B cell (primary cell): ENCODE measurements at regions not wholly inside any gene's neighbourhood (a gene's known extent, or its start where the extent isn't known, plus 50 kb on each side); places are given as distances from the start of the nearest gene placed in this dataset.

Source experiments
- ATAC-seq: fragments of 200-7000 bp; cut with Tn5 transposase; one replicate; pipeline ENCODE4 v1.10.0; 2021; ENCODE audit warnings: low read depth, mild to moderate bottlenecking, moderate number of reproducible peaks, moderate library complexity
- CTCF ChIA-PET: fragments of 350-600 bp; sonication (Branson Sonifier 250); formaldehyde crosslinking; loops from one replicate; lab custom pipeline; 2021; ENCODE audit warnings: antibody characterized with exemption, inconsistent platforms; lab: Charles Lee
- POLR2A ChIA-PET: fragments of 350-600 bp; sonication (Branson Sonifier 250); formaldehyde crosslinking; loops from one replicate; lab custom pipeline; 2021; ENCODE audit warnings: antibody characterized with exemption; lab: Charles Lee
- DNase-seq: peaks from one replicate; pipeline ENCODE4 v3.0.0; 2013
- H2AFZ ChIP-seq: 2 replicates; pipeline ENCODE4 v1.6.1; 2012; ENCODE audit warnings: mild to moderate bottlenecking, low read depth, low read length; ENCODE audit not compliant: insufficient read depth, poor library complexity, severe bottlenecking
- H3K27ac ChIP-seq, 2 donors: 1 replicate in 1 of 2; 2 replicates in 1 of 2; pipeline ENCODE4 v1.5.1; 2012 to 2013; ENCODE audit warnings: low read length in 2 of 2, mild to moderate bottlenecking in 2 of 2, moderate library complexity in 1 of 2
- H3K27me3 ChIP-seq, 4 experiments: fragments of 200-600 bp in 1 of 4; sonication (generic) in 1 of 4; replicated peaks in 1 of 4; 1 replicate in 2 of 4; 2 replicates in 2 of 4; pipeline versions ENCODE4 v1.6.1 to v1.7.0; 2013 to 2016; ENCODE audit warnings: low read length in 3 of 4, mild to moderate bottlenecking in 2 of 4, mixed read lengths in 1 of 4, moderate library complexity in 1 of 4; ENCODE audit not compliant: insufficient read depth in 4 of 4, control insufficient read depth in 3 of 4; ENCODE audit errors: control extremely low read depth in 1 of 4
- H3K36me3 ChIP-seq, 2 experiments: replicated peaks in 1 of 2; 1 replicate in 1 of 2; 2 replicates in 1 of 2; pipeline versions ENCODE4 v1.6.1 to v1.7.1; 2013; ENCODE audit warnings: low read length in 1 of 2; ENCODE audit not compliant: insufficient read depth in 2 of 2, control insufficient read depth in 1 of 2; ENCODE audit errors: control extremely low read depth in 1 of 2, extremely low read depth in 1 of 2
- H3K4me1 ChIP-seq, 2 donors: fragments of 200-600 bp in 1 of 2; sonication (generic) in 1 of 2; 1 replicate in 1 of 2; 2 replicates in 1 of 2; pipeline versions ENCODE4 v1.5.1 to v1.6.1; 2013 to 2017; ENCODE audit warnings: low read length in 2 of 2; ENCODE audit not compliant: control insufficient read depth in 2 of 2, insufficient read depth in 2 of 2
- H3K4me2 ChIP-seq: replicated peaks from 2 replicates; pipeline ENCODE3; 2012; ENCODE audit warnings: mild to moderate bottlenecking, low read depth, low read length; ENCODE audit not compliant: poor library complexity, severe bottlenecking
- H3K4me3 ChIP-seq, 5 experiments: fragments of 200-600 bp in 1 of 5; sonication (generic) in 1 of 5; 1 replicate in 3 of 5; 2 replicates in 2 of 5; pipeline versions ENCODE4 v1.5.1 to v1.7.0; 2011 to 2016; ENCODE audit warnings: low read length in 4 of 5, mild to moderate bottlenecking in 4 of 5, low read depth in 2 of 5, control low read depth in 1 of 5, moderate library complexity in 1 of 5; ENCODE audit not compliant: insufficient read depth in 1 of 5; ENCODE audit errors: control extremely low read depth in 1 of 5, extremely low read depth in 1 of 5
- H3K79me2 ChIP-seq: fragments of 200-600 bp; sonication (generic); one replicate; pipeline ENCODE4 v1.6.0; 2016; ENCODE audit warnings: low read length; ENCODE audit not compliant: control insufficient read depth, insufficient read depth
- H3K9ac ChIP-seq: fragments of 200-600 bp; sonication (generic); 2 replicates; pipeline ENCODE4 v1.6.1; 2017; ENCODE audit warnings: mild to moderate bottlenecking, low read length, moderate library complexity
- H3K9me3 ChIP-seq, 3 donors: one replicate each; pipeline versions ENCODE4 v1.6.1 to v1.7.1; 2013; ENCODE audit warnings: low read length in 2 of 3; ENCODE audit not compliant: control insufficient read depth in 2 of 3, insufficient read depth in 1 of 3; ENCODE audit errors: control extremely low read depth in 1 of 3
- H4K20me1 ChIP-seq: 2 replicates; pipeline ENCODE4 v1.6.0; 2012; ENCODE audit warnings: mild to moderate bottlenecking, low read length; ENCODE audit not compliant: insufficient read depth, control insufficient read depth, poor library complexity, severe bottlenecking
- H3K27ac Mint-ChIP-seq: one replicate; pipeline ENCODE4 v1.8.0; 2021; ENCODE audit warnings: mixed read lengths
- H3K27me3 Mint-ChIP-seq: one replicate; pipeline ENCODE4 v1.8.0; 2021; ENCODE audit warnings: mixed read lengths
- H3K4me1 Mint-ChIP-seq: one replicate; pipeline ENCODE4 v1.8.0; 2021; ENCODE audit warnings: mixed read lengths
- H3K4me3 Mint-ChIP-seq: one replicate; pipeline ENCODE4 v1.8.0; 2021; ENCODE audit warnings: mixed read lengths
- H3K9me3 Mint-ChIP-seq: one replicate; pipeline ENCODE4 v1.8.0; 2022; ENCODE audit warnings: mixed read lengths; ENCODE audit not compliant: insufficient read depth
- EZH2 ChIP-seq: IDR thresholded peaks from 2 replicates; pipeline ENCODE4 v1.6.1; 2012; ENCODE audit warnings: borderline replicate concordance, low read depth, mild to moderate bottlenecking, moderate library complexity, low read length; ENCODE audit not compliant: insufficient read depth, poor library complexity, severe bottlenecking
- WGBS: methylation state at CpG from one replicate; pipeline ENCODE4 v1.1.5; 2013; ENCODE audit warnings: missing lambda C conversion rate; ENCODE audit not compliant: insufficient coverage; 5-methylcytosine and 5-hydroxymethylcytosine counted together
- intact Hi-C: fragments of 100-400 bp; cut with micrococcal nuclease; formaldehyde crosslinking; loops from one replicate; pipeline ENCODE4 v1.10.0; 2022
- TF ChIP-seq, protein P1 (sequence below): fragments of 200-600 bp; IDR thresholded peaks from one replicate; pipeline ENCODE4 v1.8.0; 2022; ENCODE audit warnings: antibody characterized with exemption, mild to moderate bottlenecking

DNA sequence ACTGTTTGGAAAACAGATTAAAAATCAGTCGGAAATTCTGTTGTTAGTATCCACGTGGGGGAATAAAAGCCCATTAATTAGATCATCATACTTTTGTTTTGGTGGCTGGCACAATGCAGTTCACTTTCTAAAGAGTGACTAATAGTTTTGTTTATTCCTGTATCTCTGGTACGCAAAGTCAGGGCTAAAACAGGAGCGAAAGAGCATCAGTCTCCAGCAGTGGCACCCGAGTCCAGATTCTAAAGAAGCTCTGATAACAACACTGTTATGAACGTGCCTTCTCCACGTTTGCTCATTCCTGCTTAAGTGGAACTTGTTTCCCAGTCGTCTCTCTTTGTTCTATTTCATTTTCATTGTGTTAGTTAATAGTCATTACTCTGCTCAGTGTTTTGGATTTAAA is 69.6 kb downstream of the HSPA13 start:
- Mint-ChIP-seq H3K4me1 (no peaks in the 10 kb centered on the region), H3K27me3 (no peaks in the 10 kb centered on the region), H3K9me3 (no peaks in the 10 kb centered on the region), H3K4me3 (no peak overlapping the region), H3K27ac (no peak overlapping the region)
- no peak overlapping the region for H3K27ac ChIP-seq
- TF ChIP-seq, protein P1, sequence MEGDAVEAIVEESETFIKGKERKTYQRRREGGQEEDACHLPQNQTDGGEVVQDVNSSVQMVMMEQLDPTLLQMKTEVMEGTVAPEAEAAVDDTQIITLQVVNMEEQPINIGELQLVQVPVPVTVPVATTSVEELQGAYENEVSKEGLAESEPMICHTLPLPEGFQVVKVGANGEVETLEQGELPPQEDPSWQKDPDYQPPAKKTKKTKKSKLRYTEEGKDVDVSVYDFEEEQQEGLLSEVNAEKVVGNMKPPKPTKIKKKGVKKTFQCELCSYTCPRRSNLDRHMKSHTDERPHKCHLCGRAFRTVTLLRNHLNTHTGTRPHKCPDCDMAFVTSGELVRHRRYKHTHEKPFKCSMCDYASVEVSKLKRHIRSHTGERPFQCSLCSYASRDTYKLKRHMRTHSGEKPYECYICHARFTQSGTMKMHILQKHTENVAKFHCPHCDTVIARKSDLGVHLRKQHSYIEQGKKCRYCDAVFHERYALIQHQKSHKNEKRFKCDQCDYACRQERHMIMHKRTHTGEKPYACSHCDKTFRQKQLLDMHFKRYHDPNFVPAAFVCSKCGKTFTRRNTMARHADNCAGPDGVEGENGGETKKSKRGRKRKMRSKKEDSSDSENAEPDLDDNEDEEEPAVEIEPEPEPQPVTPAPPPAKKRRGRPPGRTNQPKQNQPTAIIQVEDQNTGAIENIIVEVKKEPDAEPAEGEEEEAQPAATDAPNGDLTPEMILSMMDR = no peak
- TF ChIP-seq EZH2 = no peak
- WGBS = 94% methylated on average over 5 of the region's 8 CpGs
- no peak overlapping the region for H3K9ac ChIP-seq
- no peaks in the 10 kb centered on the region for H3K27me3 ChIP-seq
- no peak overlapping the region for H3K4me2 ChIP-seq
- no peak overlapping the region for H3K4me3 ChIP-seq
- no peaks in the 10 kb centered on the region for H3K9me3 ChIP-seq
- H3K4me1 ChIP-seq = no peaks in the 10 kb centered on the region
- no peaks in the 10 kb centered on the region for H4K20me1 ChIP-seq
- ATAC-seq = no peak
- no peaks in the 10 kb centered on the region for H3K79me2 ChIP-seq
- H2AFZ ChIP-seq = no peak overlapping the region
- no peak for DNase-seq
- H3K36me3 ChIP-seq = no peaks in the 10 kb centered on the region
- POLR2A ChIA-PET = no interaction called here
- intact Hi-C loops = no loop called here
- CTCF ChIA-PET = no interaction called here

DNA sequence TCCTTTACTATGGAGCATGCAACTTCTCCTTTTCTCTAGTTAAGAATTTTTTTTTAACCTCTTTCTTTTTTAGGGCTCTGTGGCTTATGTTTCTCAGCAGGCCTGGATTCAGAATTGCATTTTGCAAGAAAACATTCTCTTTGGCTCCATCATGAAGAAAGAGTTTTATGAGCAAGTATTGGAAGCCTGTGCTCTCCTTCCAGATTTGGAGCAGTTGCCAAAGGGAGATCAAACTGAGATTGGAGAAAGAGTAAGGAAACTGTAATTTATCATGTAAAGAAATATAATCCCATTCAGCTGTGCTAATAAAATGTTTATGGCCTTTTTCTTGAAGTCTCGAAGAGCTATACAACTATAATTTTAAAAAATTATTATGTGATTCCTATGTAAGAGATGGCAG is 70.1 kb downstream of the HSPA13 start:
- H3K9me3 Mint-ChIP-seq = no peaks in the 10 kb centered on the region
- CTCF ChIA-PET = no interaction called here

More for the DNA sequence above, 70.1 kb downstream of the HSPA13 start:
- no peaks in the 10 kb centered on the region for H3K27me3 ChIP-seq
- no peak overlapping the region for H3K27ac Mint-ChIP-seq
- no peaks in the 10 kb centered on the region for H4K20me1 ChIP-seq
- intact Hi-C loops = no loop called here
- ATAC-seq (no peak), DNase-seq (no peak)
- H3K4me1 Mint-ChIP-seq = no peaks in the 10 kb centered on the region
- H3K27ac ChIP-seq = no peak overlapping the region
- H3K36me3 ChIP-seq = no peaks in the 10 kb centered on the region
- H3K9me3 ChIP-seq = no peaks in the 10 kb centered on the region
- no peaks in the 10 kb centered on the region for H3K4me1 ChIP-seq
- H3K4me3 Mint-ChIP-seq = no peak overlapping the region
- WGBS = no CpG with 5 or more reads among the region's 1 CpG
- no peak overlapping the region for H2AFZ ChIP-seq
- no peak overlapping the region for H3K4me3 ChIP-seq
- no peaks in the 10 kb centered on the region for H3K79me2 ChIP-seq
- H3K27me3 Mint-ChIP-seq = no peaks in the 10 kb centered on the region
- TF ChIP-seq EZH2 = no peak
- TF ChIP-seq, protein P1 = no peak
- H3K4me2 ChIP-seq = no peak overlapping the region
- H3K9ac ChIP-seq = no peak overlapping the region
- POLR2A ChIA-PET = no interaction called here
